ENCODE measurements at regions not wholly inside any gene's neighbourhood (a gene's known extent, or its start where the extent isn't known, plus 50 kb on each side); places are given as distances from the start of the nearest gene placed in this dataset.

DNA sequence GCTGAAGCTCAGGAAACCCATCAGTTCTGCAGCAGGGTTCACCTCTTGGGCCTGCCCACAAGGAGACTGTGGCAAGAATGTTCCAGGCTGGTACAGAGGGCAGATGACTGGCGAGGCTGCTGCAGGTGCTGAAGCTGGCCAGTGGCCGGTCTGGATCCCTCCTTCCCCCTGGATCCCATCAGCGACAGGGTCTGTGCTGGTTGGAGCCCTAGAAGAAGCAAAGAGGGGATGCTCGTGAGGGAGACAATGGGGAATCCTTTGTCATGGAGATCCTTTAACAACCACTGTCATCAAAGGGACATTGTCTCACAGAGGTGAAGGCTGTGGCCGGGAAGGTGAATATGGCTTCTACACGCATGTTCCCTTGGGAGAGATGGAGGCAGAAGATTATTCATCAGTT, 211.4 kb upstream of the TMEM132C start:
- intact Hi-C loops (cut with DNase I; ENCODE audit: low total_unique reads), result no loop called here
- in situ Hi-C loops (cut with MboI; ENCODE audit: low sequenced_read_pairs in 4 of 4), result no loop called here
- no peak overlapping the region for H3K4me3 ChIP-seq
- no peaks in the 10 kb centered on the region for H3K36me3 ChIP-seq
- H3K27ac ChIP-seq, result no peak overlapping the region
- ATAC-seq (no peak), DNase-seq (no peak)
- TF ChIP-seq CTCF (IDR thresholded peaks at IDR 0.05 in 4 of 5, conservative IDR thresholded peaks at IDR 0.05 in 1 of 5) (no peak), POLR2A (IDR thresholded peaks at IDR 0.05) (no peak)
- H3K27me3 ChIP-seq, result no peaks in the 10 kb centered on the region
- H3K4me1 ChIP-seq, result no peaks in the 10 kb centered on the region
- H3K9me3 ChIP-seq, result no peaks in the 10 kb centered on the region

DNA sequence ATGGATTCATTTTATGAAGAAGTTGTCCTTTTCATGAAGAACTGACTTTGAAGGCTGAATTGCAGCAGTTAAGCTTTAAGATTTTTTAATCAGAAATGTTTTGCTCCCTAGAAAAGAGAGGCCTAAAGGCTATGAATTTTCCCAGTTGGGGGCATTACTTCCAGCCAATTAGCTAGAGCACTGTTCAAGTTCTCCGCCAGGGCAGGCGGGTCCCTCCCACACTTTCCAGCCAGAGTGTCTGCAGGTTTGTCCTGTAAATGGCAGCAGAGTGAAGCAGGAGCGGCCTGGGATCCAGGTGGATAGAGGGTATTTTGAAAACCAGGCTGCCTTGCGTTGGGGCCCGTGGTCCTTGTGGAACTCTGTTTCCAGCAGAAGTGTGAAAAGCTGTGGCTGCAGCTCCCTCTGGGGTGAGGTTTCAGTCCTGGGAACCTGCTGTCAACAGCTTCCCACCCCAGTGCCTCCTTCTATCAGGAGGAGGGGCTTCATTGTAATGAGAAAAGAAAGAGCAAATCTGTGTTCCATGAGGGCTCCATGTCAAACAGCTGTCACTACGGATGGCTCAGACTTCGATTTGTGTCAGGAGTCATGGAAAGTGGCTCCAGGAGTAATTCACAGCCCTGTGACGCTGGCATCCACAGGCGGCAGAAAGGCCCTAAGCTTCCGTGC, 210.7 kb upstream of the TMEM132C start:
- in situ Hi-C loops (cut with MboI; ENCODE audit: low sequenced_read_pairs in 4 of 4), result no loop called here
- TF ChIP-seq POLR2A (IDR thresholded peaks at IDR 0.05), result no peak
- no peak for TF ChIP-seq CTCF (IDR thresholded peaks at IDR 0.05 in 4 of 5, conservative IDR thresholded peaks at IDR 0.05 in 1 of 5)
- Histone ChIP-seq H3K36me3 (no peaks in the 10 kb centered on the region), H3K27ac (no peak overlapping the region), H3K4me3 (no peak overlapping the region), H3K9me3 (no peaks in the 10 kb centered on the region), H3K4me1 (no peaks in the 10 kb centered on the region), H3K27me3 (no peaks in the 10 kb centered on the region)
- intact Hi-C loops (cut with DNase I; ENCODE audit: low total_unique reads), result no loop called here
- DNase-seq (no peak), ATAC-seq (no peak)

- H3K36me3 ChIP-seq, result no peaks in the 10 kb centered on the region
- in situ Hi-C loops (cut with MboI; ENCODE audit: low sequenced_read_pairs in 4 of 4) (no loop called here), intact Hi-C loops (cut with DNase I; ENCODE audit: low total_unique reads) (no loop called here)
- H3K4me3 ChIP-seq, result no peak overlapping the region
- H3K4me1 ChIP-seq, result no peaks in the 10 kb centered on the region
- H3K27me3 ChIP-seq, result no peaks in the 10 kb centered on the region
- no peak overlapping the region for H3K27ac ChIP-seq
- ATAC-seq, result no peak
- TF ChIP-seq POLR2A (IDR thresholded peaks at IDR 0.05) (no peak), CTCF (IDR thresholded peaks at IDR 0.05 in 4 of 5, conservative IDR thresholded peaks at IDR 0.05 in 1 of 5) (no peak)
- no peaks in the 10 kb centered on the region for H3K9me3 ChIP-seq
- DNase-seq, result no peak
These were observed 209.4 kb upstream of the TMEM132C start for GRCh38 chr12:128057586-128057985.

- in situ Hi-C loops (cut with MboI; ENCODE audit: low sequenced_read_pairs in 4 of 4), result no loop called here
- intact Hi-C loops (cut with DNase I; ENCODE audit: low total_unique reads), result no loop called here
- DNase-seq (no peak), ATAC-seq (no peak)
- H3K27ac ChIP-seq, result no peak overlapping the region
- no peaks in the 10 kb centered on the region for H3K27me3 ChIP-seq
- no peaks in the 10 kb centered on the region for H3K9me3 ChIP-seq
- no peak overlapping the region for H3K4me3 ChIP-seq
- TF ChIP-seq CTCF (IDR thresholded peaks at IDR 0.05 in 4 of 5, conservative IDR thresholded peaks at IDR 0.05 in 1 of 5), result no peak
- no peak for TF ChIP-seq POLR2A (IDR thresholded peaks at IDR 0.05)
- H3K4me1 ChIP-seq, result no peaks in the 10 kb centered on the region
- no peaks in the 10 kb centered on the region for H3K36me3 ChIP-seq
These were observed 207.2 kb upstream of the TMEM132C start for GRCh38 chr12:128059621-128060370.

Measured in gastrocnemius medialis (tissue), 4 donors.